Sigmoid colon (tissue), 4 donors: ENCODE measurements at regions not wholly inside any gene's neighbourhood (a gene's known extent, or its start where the extent isn't known, plus 50 kb on each side); places are given as distances from the start of the nearest gene placed in this dataset.

Experiments used
- POLR2AphosphoS5 ChIP-seq, 4 donors: sonication (generic); formaldehyde crosslinking; IDR thresholded peaks; one replicate each; pipeline ENCODE4 v1.6.1; 2017; ENCODE audit warnings: antibody characterized with exemption in 4 of 4
- TF ChIP-seq, protein P1 (sequence below), 4 experiments: fragments of 450-650 bp in 3 of 4; fragments of 200-600 bp in 1 of 4; IDR thresholded peaks; one replicate each; pipeline ENCODE4 v1.5.1; 2016 to 2019; ENCODE audit warnings: antibody characterized with exemption in 4 of 4, mild to moderate bottlenecking in 3 of 4, moderate library complexity in 2 of 4

DNA sequence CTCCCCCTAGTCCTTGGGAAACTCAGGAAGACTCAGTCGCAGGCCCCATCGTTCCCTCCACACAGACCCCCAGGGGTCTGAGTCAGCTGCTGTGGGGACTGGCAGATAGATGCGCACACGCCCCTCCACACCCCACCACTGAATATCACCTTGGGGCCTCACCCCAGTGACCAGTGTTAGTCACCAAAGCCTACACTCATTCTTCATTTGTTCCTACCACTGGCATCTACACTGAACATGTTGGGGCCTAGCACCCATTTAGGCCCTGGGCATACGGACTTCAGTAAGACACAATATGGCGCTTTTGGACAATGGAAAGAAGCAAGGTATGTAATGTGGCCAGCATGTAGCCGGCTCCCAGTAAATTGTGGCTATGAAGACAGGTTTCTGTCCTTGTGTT is 154.1 kb upstream of the PJA1 start:
- TF ChIP-seq, protein P1, sequence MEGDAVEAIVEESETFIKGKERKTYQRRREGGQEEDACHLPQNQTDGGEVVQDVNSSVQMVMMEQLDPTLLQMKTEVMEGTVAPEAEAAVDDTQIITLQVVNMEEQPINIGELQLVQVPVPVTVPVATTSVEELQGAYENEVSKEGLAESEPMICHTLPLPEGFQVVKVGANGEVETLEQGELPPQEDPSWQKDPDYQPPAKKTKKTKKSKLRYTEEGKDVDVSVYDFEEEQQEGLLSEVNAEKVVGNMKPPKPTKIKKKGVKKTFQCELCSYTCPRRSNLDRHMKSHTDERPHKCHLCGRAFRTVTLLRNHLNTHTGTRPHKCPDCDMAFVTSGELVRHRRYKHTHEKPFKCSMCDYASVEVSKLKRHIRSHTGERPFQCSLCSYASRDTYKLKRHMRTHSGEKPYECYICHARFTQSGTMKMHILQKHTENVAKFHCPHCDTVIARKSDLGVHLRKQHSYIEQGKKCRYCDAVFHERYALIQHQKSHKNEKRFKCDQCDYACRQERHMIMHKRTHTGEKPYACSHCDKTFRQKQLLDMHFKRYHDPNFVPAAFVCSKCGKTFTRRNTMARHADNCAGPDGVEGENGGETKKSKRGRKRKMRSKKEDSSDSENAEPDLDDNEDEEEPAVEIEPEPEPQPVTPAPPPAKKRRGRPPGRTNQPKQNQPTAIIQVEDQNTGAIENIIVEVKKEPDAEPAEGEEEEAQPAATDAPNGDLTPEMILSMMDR (IDR thresholded peaks at IDR 0.05), result no peak
- TF ChIP-seq POLR2AphosphoS5 (IDR thresholded peaks at IDR 0.05), result no peak
